Gastroesophageal sphincter (tissue), 4 donors: ENCODE measurements at regions not wholly inside any gene's neighbourhood (a gene's known extent, or its start where the extent isn't known, plus 50 kb on each side); places are given as distances from the start of the nearest gene placed in this dataset.

Experiments used
- ATAC-seq: fragments of 150-250 bp; one replicate; pipeline ENCODE4 v1.9.1; 2016; ENCODE audit warnings: mild to moderate bottlenecking, moderate library complexity
- H3K27ac ChIP-seq, 4 donors: fragments of 200-600 bp; sonication (generic) in 3 of 4; 1 replicate in 3 of 4; 2 replicates in 1 of 4; pipeline ENCODE4 v1.5.1; 2016 to 2019
- H3K27me3 ChIP-seq: fragments of 200-600 bp; sonication (generic); one replicate; pipeline ENCODE4 v1.5.1; 2019
- H3K36me3 ChIP-seq, 2 donors: fragments of 200-600 bp; sonication (generic); one replicate each; pipeline ENCODE4 v1.5.1; 2019; ENCODE audit warnings: control low read depth in 1 of 2
- H3K4me1 ChIP-seq, 3 donors: fragments of 200-600 bp; sonication (generic); 1 replicate in 2 of 3; 2 replicates in 1 of 3; pipeline ENCODE4 v1.5.1; 2016 to 2019; ENCODE audit warnings: control low read depth in 2 of 3
- H3K4me3 ChIP-seq, 2 donors: fragments of 200-600 bp; sonication (generic); one replicate each; pipeline ENCODE4 v1.5.1; 2019; ENCODE audit warnings: mild to moderate bottlenecking in 1 of 2, moderate library complexity in 1 of 2
- H3K9me3 ChIP-seq, 3 donors: fragments of 200-600 bp; sonication (generic); one replicate each; pipeline ENCODE4 v1.5.1; 2017 to 2019; ENCODE audit warnings: control low read depth in 2 of 3
- EP300 ChIP-seq: sonication (generic); formaldehyde crosslinking; IDR thresholded peaks from one replicate; pipeline ENCODE4 v1.6.1; 2017; ENCODE audit warnings: antibody characterized with exemption, mild to moderate bottlenecking
- POLR2A ChIP-seq, 2 donors: fragments of 450-650 bp; IDR thresholded peaks; one replicate each; pipeline ENCODE4 v1.6.1; 2017; ENCODE audit warnings: antibody characterized with exemption in 2 of 2, mild to moderate bottlenecking in 2 of 2, moderate library complexity in 1 of 2
- POLR2AphosphoS5 ChIP-seq: sonication (generic); formaldehyde crosslinking; IDR thresholded peaks from one replicate; pipeline ENCODE4 v1.6.1; 2017; ENCODE audit warnings: antibody characterized with exemption
- WGBS, 2 donors: methylation state at CpG; one replicate each; pipeline ENCODE4 v1.1.5; 2018; ENCODE audit warnings: low coverage in 1 of 2; 5-methylcytosine and 5-hydroxymethylcytosine counted together
- TF ChIP-seq, protein P1 (sequence below), 4 experiments: fragments of 200-600 bp in 2 of 4; fragments of 450-650 bp in 2 of 4; sonication (generic) in 1 of 4; IDR thresholded peaks; one replicate each; pipeline ENCODE4 v1.5.1; 2017 to 2019; ENCODE audit warnings: antibody characterized with exemption in 4 of 4, mild to moderate bottlenecking in 2 of 4, moderate library complexity in 2 of 4

DNA sequence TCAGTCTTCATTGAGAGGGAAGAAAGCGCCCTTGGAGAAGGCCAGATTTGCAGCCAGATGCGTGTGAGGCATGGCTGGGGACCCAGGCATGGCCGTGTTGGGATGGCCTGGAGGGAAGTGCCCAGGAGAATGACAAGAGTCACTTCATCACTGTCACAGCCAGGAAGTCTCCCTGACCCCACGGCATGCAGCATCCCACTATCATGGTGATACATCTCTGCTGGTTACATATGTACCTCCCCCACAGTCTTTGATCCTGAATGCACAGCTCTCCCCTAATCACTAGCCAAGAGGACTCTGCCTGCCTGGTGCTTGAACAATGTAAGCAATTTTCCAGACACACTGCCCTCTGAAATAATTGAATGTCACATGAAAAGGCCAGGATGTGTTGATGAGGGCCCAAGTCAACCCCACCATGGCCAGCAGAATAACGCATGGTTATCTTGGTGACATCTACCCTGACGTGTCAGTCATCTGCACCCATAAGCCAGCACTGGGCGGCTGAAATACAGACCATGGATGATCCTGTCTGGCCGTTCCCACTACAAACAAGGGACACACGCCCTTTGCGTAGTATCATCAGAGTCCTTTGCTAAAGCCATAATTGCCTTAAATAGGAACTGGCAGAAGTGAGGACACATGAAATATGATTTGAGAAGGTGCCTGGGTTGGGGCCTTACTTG, 149.7 kb upstream of the SPACA7 start:
- no peaks in the 10 kb centered on the region for H3K4me1 ChIP-seq
- ATAC-seq, result no peak
- no peak overlapping the region for H3K4me3 ChIP-seq
- no peak overlapping the region for H3K27ac ChIP-seq
- H3K9me3 ChIP-seq, result no peaks in the 10 kb centered on the region
- WGBS, 2 donors, result 73 to 78% methylated on average over 4 to 7 of the region's 10 CpGs
- TF ChIP-seq, protein P1, sequence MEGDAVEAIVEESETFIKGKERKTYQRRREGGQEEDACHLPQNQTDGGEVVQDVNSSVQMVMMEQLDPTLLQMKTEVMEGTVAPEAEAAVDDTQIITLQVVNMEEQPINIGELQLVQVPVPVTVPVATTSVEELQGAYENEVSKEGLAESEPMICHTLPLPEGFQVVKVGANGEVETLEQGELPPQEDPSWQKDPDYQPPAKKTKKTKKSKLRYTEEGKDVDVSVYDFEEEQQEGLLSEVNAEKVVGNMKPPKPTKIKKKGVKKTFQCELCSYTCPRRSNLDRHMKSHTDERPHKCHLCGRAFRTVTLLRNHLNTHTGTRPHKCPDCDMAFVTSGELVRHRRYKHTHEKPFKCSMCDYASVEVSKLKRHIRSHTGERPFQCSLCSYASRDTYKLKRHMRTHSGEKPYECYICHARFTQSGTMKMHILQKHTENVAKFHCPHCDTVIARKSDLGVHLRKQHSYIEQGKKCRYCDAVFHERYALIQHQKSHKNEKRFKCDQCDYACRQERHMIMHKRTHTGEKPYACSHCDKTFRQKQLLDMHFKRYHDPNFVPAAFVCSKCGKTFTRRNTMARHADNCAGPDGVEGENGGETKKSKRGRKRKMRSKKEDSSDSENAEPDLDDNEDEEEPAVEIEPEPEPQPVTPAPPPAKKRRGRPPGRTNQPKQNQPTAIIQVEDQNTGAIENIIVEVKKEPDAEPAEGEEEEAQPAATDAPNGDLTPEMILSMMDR (IDR thresholded peaks at IDR 0.05), result no peak
- TF ChIP-seq EP300, result no peak
- no peak for TF ChIP-seq POLR2AphosphoS5
- no peak for TF ChIP-seq POLR2A (IDR thresholded peaks at IDR 0.05)
- peaks cover 40% of the 10 kb centered on the region for H3K27me3 ChIP-seq
- no peaks in the 10 kb centered on the region for H3K36me3 ChIP-seq

DNA sequence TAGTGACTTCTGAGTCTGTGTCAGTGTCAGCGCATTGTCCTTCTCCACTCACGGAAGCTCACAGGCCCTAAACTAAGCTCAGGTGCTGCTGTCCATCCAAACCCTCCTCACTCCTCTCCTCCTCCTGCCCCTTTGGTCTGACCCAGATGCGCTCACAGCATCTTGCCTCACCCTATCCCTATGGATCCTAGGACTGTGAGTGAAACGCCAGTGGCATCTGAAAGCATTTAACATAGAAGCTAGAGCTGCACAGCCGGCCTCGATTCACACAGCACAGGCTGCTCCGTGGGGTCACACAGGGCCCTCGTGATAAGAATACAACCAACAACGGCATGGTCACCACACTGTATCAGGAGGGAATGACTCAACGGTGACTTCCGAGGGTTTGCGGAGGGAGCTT, 149.1 kb upstream of the SPACA7 start:
- H3K27ac ChIP-seq, result no peak overlapping the region
- H3K27me3 ChIP-seq, result peaks cover 40% of the 10 kb centered on the region
- H3K9me3 ChIP-seq, result no peaks in the 10 kb centered on the region
- H3K36me3 ChIP-seq, result no peaks in the 10 kb centered on the region
- WGBS, 2 donors, result 71 to 80% methylated on average over 2 to 7 of the region's 12 CpGs
- H3K4me3 ChIP-seq, result no peak overlapping the region
- H3K4me1 ChIP-seq, result no peaks in the 10 kb centered on the region
- no peak for ATAC-seq
- TF ChIP-seq POLR2A (IDR thresholded peaks at IDR 0.05) (no peak), POLR2AphosphoS5 (no peak), EP300 (no peak)
- TF ChIP-seq, protein P1 (IDR thresholded peaks at IDR 0.05), result no peak

DNA sequence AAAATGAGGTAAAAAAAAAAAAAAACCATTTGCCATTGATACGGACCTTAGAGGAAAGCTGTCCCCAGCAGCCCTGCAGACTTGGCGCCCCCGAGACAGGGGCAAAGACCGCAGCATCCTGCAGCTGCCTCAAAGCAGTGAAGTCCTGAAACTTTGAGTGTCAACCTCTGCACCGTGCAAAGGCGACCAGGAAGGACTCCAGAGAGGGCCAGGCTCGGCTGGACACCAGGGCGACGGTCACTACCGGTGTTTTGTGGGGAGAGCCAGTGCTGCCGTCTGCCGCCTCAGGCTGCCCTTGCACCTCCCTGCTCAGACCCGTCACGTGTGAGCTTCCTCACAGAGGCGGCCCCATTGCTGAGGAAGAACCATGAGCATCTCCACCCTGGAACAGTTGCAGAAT, 146.7 kb upstream of the SPACA7 start:
- TF ChIP-seq POLR2A (IDR thresholded peaks at IDR 0.05) (no peak), POLR2AphosphoS5 (no peak), EP300 (no peak)
- TF ChIP-seq, protein P1 (IDR thresholded peaks at IDR 0.05), result no peak
- H3K27ac ChIP-seq, result no peak overlapping the region
- H3K4me3 ChIP-seq, result no peak overlapping the region
- no peaks in the 10 kb centered on the region for H3K36me3 ChIP-seq
- no peaks in the 10 kb centered on the region for H3K4me1 ChIP-seq
- WGBS, 2 donors, result 67% methylated on average over 7 of the region's 15 CpGs; no CpG with 5 or more reads in 1 of the 2 donors
- ATAC-seq, result no peak
- H3K9me3 ChIP-seq, result no peaks in the 10 kb centered on the region
- peaks cover 49% of the 10 kb centered on the region for H3K27me3 ChIP-seq

DNA sequence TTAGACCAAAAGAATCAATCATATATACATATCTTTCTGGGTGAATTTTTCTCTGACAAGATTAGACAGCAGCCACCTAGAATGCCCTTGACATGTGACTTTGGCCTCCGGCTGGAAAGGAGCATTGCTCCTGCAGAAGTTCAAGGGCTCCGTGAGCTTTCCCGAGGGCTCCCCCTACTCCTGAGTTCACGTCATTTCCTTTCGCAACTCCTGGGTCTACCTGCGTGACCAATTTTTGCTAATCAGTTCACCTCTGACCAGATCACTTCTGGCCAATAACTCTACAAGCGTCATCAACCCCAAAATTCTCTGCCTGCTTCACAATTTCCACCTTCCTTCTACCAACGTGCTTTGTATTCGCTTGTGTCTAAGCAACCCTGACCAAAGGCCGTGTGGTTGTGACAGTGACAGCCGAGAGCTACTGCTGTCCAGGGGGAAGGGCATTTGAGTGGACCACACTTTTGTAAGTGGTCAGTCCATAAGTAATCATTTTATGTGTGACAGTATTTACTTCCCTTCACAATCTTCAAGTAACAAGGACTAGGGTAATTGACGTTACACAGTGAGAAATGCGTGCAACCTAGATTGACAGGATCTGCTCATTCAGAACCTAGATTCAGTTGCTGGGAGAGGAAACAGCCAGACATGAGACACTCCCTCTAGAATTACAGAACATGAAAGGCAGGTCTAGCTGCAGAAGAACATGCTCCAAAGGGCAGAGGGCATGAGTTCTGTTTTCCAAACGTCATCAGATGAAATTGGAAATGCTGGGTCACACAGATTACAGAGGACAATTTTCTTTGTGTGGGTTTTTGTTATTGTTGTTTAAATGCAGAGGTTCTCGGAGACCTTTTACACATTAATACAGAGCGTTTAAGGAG, 145.9 kb upstream of the SPACA7 start:
- ATAC-seq, result no peak
- peaks cover 53% of the 10 kb centered on the region for H3K27me3 ChIP-seq
- no peaks in the 10 kb centered on the region for H3K9me3 ChIP-seq
- H3K27ac ChIP-seq, result no peak overlapping the region
- no peaks in the 10 kb centered on the region for H3K36me3 ChIP-seq
- 69 to 75% methylated on average over 13 to 16 of the region's 16 CpGs for WGBS, 2 donors
- TF ChIP-seq EP300, result no peak
- TF ChIP-seq, protein P1 (IDR thresholded peaks at IDR 0.05), result no peak
- no peak for TF ChIP-seq POLR2A (IDR thresholded peaks at IDR 0.05)
- no peak for TF ChIP-seq POLR2AphosphoS5
- H3K4me1 ChIP-seq, result no peaks in the 10 kb centered on the region
- no peak overlapping the region for H3K4me3 ChIP-seq
